Pulmonary artery endothelial cell (primary cell): ENCODE measurements at regions not wholly inside any gene's neighbourhood (a gene's known extent, or its start where the extent isn't known, plus 50 kb on each side); places are given as distances from the start of the nearest gene placed in this dataset.

Experiments
- DNase-seq: peaks from one replicate; pipeline ENCODE4 v3.0.0-alpha.2; 2011; ENCODE audit warnings: low read depth, low spot score

GRCh38 chr19:30785458-30786137 lies 413.4 kb downstream of the ZNF536 start:
- DNase-seq = no peak

DNA sequence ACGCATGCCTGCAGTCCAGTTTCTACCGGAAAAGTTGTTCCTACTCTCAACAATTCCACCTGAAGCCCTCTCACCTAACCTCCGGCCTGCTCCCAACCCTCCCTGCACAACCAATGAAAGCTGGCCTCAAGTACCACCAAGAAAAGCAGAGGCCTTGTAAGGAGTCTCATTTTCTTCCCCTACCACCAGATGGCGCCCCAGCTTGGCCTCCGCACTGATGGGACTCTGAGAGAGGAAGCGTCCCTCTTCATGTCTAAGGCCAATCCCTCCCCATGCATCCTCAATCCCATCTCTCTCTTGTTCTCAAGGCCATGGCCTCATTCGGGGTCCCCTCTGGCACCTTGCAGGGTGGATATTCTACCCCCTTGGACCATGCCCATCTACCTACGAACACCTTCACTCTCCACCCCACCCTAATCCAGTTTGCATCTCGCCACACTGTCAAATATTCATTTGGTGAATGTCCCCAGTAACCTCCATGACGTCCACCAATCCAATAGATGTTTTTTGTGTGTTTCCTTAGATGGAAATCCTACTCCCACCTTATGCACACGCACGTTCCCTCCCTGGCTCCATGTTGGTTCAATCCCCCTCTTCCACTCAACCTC lies 412.8 kb downstream of the ZNF536 start:
- no peak for DNase-seq

GRCh38 chr19:30783936-30784335 lies 411.8 kb downstream of the ZNF536 start:
- DNase-seq = no peak

GRCh38 chr19:30783212-30783611 lies 411.0 kb downstream of the ZNF536 start:
- no peak for DNase-seq

GRCh38 chr19:30781519-30781918 lies 409.3 kb downstream of the ZNF536 start:
- no peak for DNase-seq

DNA sequence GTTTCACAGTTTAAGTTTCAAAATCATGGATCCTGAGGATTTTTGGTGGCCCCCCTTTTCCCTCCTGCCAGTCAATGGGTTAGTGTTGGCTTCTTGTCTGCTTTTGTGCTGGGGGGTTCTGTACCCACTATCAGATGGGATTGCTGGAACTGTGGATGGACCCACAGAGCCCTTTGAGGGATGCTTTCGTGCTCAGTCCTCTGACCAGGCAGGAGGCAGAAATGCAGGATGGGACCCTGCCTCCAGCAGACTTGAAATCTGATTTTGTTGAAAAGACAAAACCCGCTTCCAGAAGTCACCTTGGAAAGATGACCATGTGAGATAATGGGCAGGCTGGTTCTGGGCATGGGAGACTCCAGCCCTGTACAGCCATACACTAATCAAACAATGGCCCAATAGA lies 408.9 kb downstream of the ZNF536 start:
- no peak for DNase-seq

DNA sequence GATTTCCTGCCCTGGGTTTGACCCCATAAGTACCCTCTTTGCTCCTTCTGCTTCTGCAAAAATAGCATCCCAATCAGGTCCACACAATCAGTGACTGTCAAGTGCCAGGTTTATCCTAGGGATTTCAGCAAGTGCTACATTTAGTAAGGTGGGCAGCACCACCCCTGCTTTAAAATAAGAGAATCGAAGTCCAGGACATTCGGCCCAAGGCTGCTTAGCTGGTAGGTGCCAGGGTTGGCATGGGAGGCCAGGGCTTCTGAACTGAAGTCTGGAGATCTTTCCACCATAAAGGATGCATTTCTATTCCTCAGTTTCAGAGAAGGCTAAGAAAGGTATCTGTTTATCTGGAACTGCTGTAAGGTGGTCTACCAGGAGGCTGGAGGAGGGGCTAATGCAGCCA lies 408.3 kb downstream of the ZNF536 start:
- no peak for DNase-seq

- no peak for DNase-seq
Observed at GRCh38 chr19:30780032-30780431, 407.8 kb downstream of the ZNF536 start.

DNA sequence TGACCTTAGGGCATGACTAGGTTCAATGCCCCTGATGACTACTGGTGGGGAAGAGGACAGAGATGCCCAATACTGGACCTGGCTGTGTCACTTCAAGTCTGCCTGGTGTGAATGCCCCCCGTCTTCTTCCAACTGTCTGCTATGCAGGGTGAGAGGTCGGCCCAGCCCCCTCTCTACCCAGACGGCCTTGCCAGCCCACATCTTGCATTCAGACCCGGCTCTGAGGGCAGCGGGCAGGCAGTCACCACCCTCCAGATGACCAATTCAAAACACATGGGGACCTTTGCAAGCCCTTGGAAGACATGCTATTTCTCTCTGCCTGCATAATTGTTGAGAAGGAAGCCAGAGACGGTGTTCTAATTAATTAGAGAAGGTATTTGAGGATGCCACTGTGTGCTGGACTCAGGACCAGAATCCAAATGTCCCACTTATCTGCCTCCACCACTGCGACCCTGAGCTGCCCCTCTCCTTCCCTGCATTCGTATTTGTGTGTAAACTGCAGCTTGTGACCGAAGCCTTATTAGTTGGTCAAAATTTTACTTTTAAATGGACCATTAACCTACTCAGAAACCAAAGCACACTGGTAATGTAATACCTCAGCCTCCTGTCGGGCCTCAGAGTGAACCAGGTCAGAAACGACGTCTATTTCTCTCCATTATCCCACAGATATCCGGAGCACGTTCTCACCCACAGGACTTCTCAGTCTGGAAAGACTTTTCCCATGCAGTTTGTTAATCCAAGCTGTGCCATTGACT lies 407.0 kb downstream of the ZNF536 start:
- no peak for DNase-seq

DNA sequence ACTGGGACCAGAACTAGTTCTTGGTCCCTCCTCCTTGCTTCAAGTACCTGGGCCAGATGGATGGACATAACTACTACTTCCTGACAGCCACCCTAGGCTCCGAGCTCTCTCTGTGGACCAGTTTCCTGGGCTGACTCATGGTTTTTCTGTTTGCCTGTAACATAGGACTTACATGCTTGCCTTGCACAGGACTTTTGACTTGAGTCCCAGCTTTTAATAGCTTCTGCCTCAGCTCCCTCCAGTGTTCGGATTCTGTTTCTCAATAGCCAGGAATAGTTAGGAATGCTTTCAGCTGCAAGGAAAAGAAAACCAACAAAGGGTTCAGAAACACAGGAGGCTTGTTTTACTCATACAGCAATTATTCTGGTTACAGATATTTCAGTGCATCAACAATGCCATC lies 405.9 kb downstream of the ZNF536 start:
- DNase-seq = no peak

- DNase-seq = no peak
Observed at GRCh38 chr19:30775956-30776355, 403.8 kb downstream of the ZNF536 start.

DNA sequence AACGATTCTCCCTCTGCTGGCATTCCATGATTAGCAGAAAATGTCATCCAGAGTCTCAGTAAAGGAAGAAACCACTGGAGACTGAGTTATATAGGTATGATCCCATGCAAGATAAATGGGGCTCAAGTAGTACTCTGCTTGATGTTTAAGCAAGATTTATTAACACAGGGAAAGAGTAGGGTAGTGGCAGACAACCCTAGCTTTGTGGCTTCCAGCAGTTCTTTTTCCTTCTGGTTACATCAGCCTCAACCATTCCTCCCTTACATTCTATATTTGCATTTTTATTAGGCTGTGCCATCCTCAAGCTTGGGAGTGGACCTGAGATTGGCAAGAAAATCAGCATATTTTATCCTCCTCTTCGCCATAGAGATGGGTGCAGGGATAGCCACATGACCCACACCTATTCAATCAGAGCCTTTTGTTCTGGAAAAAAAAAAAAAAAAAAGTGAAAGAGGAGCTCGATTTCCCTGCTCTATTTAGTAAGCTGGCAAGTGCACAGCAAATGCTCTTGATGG lies 402.1 kb downstream of the ZNF536 start:
- no peak for DNase-seq

DNA sequence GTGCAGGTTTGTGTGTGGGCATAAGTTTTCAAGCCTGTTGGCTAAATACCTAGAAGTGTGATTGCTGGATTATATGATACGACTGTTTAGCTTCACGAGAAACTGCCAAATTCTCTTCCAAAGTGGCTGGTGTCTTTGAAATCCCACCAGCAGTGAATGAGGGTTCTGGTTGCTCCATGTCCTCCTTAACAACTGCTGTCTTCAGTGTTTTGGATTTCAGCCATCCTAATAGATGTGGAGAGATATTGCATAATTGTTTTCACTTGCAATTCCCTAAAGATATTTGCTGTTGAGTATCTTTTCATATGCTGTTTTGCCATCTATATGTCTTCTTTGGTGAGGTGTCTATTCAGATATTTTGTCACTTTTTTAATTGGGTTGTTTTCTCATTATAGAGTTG lies 390.5 kb downstream of the ZNF536 start:
- no peak for DNase-seq

DNA sequence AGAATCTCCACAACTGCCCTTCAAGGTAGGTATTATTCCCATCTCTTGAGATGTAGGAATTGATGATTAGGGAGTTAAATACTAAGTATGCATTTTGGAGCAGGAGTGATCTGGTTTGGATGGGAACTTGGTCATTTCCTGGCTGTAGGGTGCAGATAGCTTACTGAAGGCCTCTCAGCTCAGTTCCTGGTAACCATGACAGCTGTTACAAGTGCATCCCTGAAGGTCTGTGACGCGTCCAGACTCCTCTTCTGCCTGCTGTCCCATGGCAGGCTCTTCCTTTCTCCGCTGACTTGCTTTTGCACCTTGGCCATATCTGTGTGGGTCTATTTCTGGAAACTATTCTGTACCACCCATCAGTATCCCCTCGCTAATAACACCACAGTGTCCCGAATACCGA lies 387.8 kb downstream of the ZNF536 start:
- no peak for DNase-seq

- no peak for DNase-seq
Observed at GRCh38 chr19:30757837-30758617, 385.8 kb downstream of the ZNF536 start.

DNA sequence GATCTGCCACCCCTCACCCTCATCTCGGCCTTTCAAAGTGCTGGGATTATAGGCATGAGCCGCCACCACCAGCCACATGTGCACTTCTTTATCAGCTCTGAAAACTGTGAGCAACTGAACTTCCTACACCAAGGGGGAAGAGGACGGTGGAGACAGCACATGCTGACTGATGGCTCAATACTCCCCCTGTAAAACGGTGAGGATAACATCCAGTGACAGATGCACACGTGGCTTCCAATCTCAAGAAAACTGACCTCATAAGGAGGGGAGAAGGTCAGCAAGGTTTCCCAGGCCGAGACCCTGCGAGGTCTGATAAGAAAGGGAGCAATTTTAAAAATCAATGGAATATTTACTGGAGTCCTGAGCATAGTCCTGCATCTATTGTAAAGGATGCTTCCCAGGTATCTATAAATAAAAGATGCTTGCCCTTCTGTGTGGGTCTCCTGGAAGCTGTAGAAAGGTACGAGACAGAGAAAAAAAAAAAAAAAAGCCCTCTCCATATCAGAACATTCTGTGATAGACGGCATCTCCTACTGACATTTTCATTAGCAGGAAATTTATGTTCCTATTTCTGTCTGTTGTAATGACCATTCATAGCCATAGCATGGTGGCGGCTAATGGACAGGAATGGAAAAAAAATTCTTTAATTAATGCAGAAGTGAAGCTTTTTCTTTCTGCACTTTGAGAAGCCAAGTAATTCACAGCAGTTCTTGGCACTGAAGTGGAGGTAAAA lies 385.1 kb downstream of the ZNF536 start:
- no peak for DNase-seq

- no peak for DNase-seq
Observed at GRCh38 chr19:30755581-30755980, 383.4 kb downstream of the ZNF536 start.

DNA sequence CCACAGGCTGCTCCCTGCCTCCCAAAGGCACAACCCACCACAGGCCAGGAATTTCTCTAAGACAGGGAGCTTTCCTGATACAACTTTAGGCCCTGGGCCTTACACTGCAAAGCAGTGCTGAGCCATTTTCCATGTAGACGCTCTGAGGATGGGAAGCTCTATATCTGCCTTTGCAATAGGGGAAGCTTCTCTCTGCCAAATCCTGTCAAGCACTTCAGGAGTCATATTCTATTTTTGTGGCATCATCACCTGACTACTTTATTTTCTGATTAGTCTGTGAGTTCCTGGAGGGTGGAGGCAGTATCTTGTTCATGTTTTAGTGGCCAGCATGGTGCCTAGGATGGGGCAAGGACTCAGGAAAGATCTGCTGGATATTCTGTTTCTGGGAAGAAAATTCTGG lies 382.0 kb downstream of the ZNF536 start:
- no peak for DNase-seq

GRCh38 chr19:30752876-30753275 lies 380.7 kb downstream of the ZNF536 start:
- no peak for DNase-seq

- no peak for DNase-seq
Observed at GRCh38 chr19:30752201-30752600, 380.0 kb downstream of the ZNF536 start.

DNA sequence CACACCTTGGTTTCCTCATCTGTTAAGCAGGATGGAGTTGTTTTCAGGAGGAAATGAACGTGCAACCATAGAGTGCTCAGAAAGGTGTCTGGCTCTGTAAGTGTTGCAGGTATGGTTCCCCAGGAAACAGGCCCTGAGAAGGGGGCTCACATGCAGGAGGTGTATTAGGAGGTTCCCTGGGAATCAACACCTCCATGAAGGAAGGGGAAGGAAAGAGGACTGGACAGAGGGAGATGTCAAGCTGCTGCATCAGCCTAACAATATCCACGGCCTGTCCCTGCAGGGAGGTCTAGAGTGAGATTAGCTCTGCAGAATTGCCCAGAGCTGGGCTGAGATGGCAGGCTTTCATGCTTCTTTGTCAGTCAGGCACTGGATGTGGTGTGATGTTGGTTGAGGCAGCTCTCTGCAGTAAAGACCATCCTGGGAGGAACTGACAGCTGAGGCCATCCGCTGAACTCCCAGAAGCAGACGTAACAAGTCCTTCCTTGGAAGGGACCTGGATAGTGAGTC lies 373.3 kb downstream of the ZNF536 start:
- no peak for DNase-seq
